NB4 (cell line): ENCODE measurements at regions not wholly inside any gene's neighbourhood (a gene's known extent, or its start where the extent isn't known, plus 50 kb on each side); places are given as distances from the start of the nearest gene placed in this dataset.
"Not testable (repeated sequence)": the region's sequence is repeated elsewhere in the genome, so short reads cannot be mapped to it uniquely, and the experiment has no call there.

ENCODE experiments used
- DNase-seq: peaks from one replicate; pipeline ENCODE4 v3.0.0; 2010; ENCODE audit warnings: low read depth
- H3K4me3 ChIP-seq: one replicate; pipeline ENCODE4 v1.5.1; 2011; ENCODE audit warnings: mild to moderate bottlenecking, low read depth, low read length, moderate library complexity
- MYC ChIP-seq: IDR thresholded peaks from 2 replicates; pipeline ENCODE4 v1.6.1; 2011; ENCODE audit warnings: low read depth, low read length
- POLR2A ChIP-seq: IDR thresholded peaks from 2 replicates; pipeline ENCODE4 v1.6.1; 2011; ENCODE audit warnings: mild to moderate bottlenecking; ENCODE audit not compliant: insufficient read length; ENCODE audit errors: extremely low read depth
- TF ChIP-seq, protein P1 (sequence below): IDR thresholded peaks from 2 replicates; pipeline ENCODE4 v1.6.1; 2011; ENCODE audit warnings: low read depth, low read length
- TF ChIP-seq, protein P2 (sequence below): IDR thresholded peaks from one replicate; pipeline ENCODE4 v1.5.1; 2012; ENCODE audit warnings: low read depth, low read length

DNA sequence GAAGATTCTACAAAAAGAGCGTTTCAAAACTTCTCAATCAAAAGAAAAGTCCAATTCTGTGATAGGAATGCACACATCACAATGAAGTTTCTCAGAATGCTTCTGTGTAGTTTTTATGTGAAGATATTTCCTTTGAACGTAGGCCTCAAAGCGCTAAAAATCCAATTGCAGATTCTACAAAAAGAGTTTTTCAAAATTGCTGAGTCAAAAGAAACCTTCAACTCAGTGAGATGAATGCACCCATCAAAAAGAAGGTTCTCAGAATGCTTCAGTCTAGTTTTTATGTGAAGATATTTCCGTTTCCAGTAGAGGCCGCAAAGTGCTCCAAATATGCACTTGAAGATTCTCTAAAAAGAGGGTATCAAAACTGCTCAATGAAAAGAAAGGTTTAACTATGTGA, 319.7 kb upstream of the DEFB115 start:
- H3K4me3 ChIP-seq: no peak overlapping the region
- DNase-seq: no peak
- TF ChIP-seq MYC: no peak
- TF ChIP-seq, protein P1, sequence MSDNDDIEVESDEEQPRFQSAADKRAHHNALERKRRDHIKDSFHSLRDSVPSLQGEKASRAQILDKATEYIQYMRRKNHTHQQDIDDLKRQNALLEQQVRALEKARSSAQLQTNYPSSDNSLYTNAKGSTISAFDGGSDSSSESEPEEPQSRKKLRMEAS: no peak
- TF ChIP-seq, protein P2, sequence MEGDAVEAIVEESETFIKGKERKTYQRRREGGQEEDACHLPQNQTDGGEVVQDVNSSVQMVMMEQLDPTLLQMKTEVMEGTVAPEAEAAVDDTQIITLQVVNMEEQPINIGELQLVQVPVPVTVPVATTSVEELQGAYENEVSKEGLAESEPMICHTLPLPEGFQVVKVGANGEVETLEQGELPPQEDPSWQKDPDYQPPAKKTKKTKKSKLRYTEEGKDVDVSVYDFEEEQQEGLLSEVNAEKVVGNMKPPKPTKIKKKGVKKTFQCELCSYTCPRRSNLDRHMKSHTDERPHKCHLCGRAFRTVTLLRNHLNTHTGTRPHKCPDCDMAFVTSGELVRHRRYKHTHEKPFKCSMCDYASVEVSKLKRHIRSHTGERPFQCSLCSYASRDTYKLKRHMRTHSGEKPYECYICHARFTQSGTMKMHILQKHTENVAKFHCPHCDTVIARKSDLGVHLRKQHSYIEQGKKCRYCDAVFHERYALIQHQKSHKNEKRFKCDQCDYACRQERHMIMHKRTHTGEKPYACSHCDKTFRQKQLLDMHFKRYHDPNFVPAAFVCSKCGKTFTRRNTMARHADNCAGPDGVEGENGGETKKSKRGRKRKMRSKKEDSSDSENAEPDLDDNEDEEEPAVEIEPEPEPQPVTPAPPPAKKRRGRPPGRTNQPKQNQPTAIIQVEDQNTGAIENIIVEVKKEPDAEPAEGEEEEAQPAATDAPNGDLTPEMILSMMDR: no peak
- no peak for TF ChIP-seq POLR2A

DNA sequence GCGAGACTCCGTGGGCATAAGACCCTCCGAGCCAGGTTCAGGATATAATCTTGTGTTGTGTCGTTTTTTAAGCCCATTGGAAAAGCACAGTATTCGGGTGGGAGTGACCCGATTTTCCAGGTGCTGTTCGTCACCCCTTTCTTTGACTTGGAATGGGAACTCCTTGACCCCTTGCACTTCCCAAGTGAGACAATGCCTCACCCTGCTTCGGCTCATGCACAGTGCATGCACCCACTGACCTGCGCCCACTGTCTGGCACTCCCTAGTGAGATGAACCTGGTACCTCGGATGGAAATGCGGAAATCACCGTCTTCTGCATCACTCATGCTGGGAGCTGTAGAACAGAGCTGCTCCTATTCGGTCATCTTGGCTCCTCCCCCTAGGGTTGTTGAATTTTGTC, 307.7 kb upstream of the DEFB115 start:
- no peak for DNase-seq
- TF ChIP-seq, protein P2: no peak
- no peak overlapping the region for H3K4me3 ChIP-seq

DNA sequence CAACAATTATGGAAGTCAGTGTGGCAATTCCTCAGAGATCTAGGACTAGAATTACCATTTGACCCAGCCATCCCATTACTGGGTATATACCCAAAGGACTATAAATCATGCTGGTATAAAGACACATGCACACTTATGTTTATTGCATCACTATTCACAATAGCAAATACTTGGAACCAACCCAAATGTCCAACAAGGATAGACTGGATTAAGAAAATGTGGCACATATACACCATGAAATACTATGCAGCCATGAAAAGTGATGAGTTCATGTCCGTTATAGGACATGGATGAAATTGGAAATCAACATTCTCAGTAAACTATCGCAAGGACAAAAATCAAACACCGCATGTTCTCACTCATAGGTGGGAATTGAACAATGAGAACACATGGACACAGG, 306.4 kb upstream of the DEFB115 start:
- not testable (repeated sequence) for H3K4me3 ChIP-seq, DNase-seq

DNA sequence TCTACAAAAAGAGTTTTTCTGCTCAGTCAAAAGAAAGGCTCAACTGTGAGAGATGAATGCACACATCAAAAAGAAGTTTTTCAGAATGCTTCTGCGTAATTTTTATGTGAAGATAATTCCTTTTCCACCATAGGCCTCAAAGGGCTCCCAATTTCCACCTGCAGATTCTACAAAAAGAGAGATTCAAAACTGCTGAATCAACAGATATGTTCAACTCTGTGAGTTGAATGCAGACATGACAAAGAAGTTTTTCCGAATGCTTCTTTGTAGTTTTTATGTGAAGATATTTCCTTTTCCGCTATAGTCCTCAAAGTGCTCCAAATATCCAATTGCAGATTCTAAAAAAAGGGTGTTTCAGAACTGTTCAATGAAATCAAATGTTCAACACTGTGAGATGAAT, 300.8 kb upstream of the DEFB115 start:
- not testable (repeated sequence) for H3K4me3 ChIP-seq, DNase-seq

DNA sequence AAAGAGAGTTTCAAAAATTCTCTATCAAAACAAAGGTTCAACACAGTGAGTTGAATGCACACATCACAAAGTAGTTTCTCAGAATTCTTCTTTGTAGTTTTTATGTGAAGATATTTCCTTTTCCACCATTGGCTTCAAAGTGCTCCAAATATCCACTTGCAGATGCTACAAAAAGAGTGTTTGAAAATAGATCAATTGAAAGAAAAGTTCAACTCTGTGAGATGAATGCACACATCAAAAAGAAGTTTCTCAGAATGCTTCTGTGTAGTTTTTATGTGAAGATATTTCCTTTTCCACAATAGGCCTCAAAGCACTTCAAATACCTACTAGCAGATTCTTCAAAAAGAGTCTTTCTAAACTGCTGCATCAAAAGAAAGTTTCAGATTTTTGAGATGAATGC, 298.3 kb upstream of the DEFB115 start:
- not testable (repeated sequence) for H3K4me3 ChIP-seq, DNase-seq

DNA sequence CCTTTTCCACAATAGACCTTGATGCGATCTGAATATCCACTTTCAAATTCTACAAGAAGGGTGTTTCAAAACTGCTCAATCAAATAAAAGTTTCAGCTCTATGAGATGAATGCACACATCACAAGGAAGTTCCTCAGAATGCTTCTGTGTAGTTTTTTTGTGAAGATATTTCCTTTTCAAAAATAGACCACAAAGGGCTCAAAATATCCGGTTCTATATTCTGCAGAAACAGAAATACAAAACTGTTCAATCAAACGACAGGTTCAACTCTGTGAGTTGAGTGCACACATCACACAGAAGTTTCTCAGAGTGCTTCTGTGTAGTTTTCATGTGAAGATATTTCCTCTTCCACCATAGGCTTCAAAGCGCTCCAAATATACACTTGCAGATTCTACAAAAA, 293.9 kb upstream of the DEFB115 start:
- no peak overlapping the region for H3K4me3 ChIP-seq
- TF ChIP-seq, protein P1: no peak
- no peak for TF ChIP-seq MYC
- TF ChIP-seq, protein P2: no peak
- no peak for TF ChIP-seq POLR2A
- no peak for DNase-seq

DNA sequence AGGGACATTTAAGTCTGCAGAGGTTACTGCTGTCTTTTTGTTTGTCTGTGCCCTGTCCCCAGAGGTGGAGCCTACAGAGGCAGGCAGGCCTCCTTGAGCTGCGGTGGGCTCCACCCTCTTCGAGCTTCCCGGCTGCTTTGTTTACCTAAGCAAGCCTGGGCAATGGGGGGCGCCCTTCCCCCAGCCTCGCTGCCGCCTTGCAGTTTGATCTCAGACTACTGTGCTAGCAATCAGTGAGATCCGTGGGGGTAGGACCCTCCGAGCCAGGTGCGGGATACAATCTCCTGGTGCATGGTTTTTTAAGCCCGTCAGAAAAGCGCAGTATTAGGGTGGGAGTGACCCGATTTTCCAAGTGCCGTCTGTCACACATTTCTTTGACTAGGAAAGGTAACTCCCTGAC, 281.6 kb upstream of the DEFB115 start:
- DNase-seq, H3K4me3 ChIP-seq: not testable (repeated sequence)

DNA sequence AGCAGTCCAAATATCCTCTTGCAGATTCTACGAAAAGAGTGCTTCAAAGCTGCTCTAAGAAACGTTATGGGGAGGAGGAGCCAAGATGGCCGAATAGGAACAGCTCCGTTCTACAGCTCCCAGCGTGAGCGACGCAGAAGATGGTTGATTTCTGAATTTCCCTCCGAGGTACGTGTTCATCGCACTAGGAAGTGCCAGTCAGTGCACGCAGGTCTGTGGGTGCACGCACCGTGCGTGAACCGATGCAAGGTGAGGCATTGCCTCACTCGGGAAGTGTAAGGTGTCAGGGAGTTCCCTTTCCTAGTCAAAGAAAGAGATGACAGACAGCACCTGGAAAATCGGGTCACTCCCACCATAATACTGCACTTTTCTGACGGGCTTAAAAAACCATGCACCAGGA, 272.1 kb upstream of the DEFB115 start:
- TF ChIP-seq MYC (no peak), POLR2A (no peak)
- TF ChIP-seq, protein P2: no peak
- TF ChIP-seq, protein P1: no peak
- no peak overlapping the region for H3K4me3 ChIP-seq
- DNase-seq: no peak
